ENCODE measurements at regions not wholly inside any gene's neighbourhood (a gene's known extent, or its start where the extent isn't known, plus 50 kb on each side); places are given as distances from the start of the nearest gene placed in this dataset.

- TF ChIP-seq CTCF (IDR thresholded peaks at IDR 0.05; ENCODE audit: low read length) (no peak), EZH2 (IDR thresholded peaks at IDR 0.05; ENCODE audit: borderline replicate concordance, low read length) (no peak)
These were observed 461.1 kb downstream of the MMUT start for GRCh38 chr6:49001856-49002541.

Measured in OCI-LY1 (cell line).